ENCODE measurements at regions not wholly inside any gene's neighbourhood (a gene's known extent, or its start where the extent isn't known, plus 50 kb on each side); places are given as distances from the start of the nearest gene placed in this dataset.

DNA sequence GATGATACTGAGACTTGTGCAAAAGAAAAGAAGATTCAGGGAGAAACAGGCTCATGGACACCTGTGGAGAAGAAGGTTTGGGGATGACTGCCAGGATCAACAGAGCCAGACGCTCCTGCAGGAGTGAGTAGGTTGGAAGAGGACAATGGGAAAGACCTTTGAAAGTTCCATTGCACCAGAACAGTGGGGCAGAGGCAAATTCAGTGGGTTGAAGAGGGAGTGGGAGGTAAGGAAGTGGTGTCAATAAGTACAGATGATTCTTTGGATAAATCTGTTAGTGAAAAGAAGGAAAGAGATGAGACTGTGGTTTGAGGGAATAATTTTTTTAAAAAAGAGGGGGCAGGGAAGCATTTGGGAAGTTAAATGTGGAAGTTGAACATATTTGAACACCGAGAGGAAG, 212.8 kb downstream of the SOX9 start:
- 60 to 64% (median 64%) methylated on average over 2 of the region's 2 CpGs for WGBS, 3 donors
- H3K27ac ChIP-seq: no peak overlapping the region
- intact Hi-C loops (cut with DNase I): no loop called here

DNA sequence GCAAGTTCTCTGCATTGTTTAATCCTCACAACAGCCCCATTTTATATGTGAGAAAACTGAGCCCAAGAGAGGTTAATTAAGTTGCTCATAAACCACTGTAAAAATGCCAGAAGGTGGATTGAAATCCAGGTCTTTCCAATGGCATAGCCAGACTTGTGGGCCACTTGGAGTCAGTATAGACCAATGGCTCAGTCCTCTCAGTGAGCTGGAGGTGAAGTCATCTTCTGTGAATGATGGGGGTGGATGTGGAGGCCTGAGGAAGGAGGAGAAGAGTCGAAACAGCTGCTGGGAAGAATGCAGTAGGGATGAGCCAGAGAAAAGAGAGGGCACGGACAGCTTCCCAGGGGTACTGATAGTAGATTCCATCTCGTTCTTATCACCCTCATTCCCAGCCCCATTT, 213.4 kb downstream of the SOX9 start:
- TF ChIP-seq, protein P1, sequence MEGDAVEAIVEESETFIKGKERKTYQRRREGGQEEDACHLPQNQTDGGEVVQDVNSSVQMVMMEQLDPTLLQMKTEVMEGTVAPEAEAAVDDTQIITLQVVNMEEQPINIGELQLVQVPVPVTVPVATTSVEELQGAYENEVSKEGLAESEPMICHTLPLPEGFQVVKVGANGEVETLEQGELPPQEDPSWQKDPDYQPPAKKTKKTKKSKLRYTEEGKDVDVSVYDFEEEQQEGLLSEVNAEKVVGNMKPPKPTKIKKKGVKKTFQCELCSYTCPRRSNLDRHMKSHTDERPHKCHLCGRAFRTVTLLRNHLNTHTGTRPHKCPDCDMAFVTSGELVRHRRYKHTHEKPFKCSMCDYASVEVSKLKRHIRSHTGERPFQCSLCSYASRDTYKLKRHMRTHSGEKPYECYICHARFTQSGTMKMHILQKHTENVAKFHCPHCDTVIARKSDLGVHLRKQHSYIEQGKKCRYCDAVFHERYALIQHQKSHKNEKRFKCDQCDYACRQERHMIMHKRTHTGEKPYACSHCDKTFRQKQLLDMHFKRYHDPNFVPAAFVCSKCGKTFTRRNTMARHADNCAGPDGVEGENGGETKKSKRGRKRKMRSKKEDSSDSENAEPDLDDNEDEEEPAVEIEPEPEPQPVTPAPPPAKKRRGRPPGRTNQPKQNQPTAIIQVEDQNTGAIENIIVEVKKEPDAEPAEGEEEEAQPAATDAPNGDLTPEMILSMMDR (IDR thresholded peaks at IDR 0.05): no peak
- TF ChIP-seq EP300 (IDR thresholded peaks at IDR 0.05) (no peak), POLR2A (IDR thresholded peaks at IDR 0.05) (no peak)
- no peak for DNase-seq
- Histone ChIP-seq H3K27ac (no peak overlapping the region), H3K27me3 (no peaks in the 10 kb centered on the region), H3K4me3 (no peak overlapping the region), H3K9me3 (no peaks in the 10 kb centered on the region), H3K36me3 (no peaks in the 10 kb centered on the region), H3K4me1 (ENCODE audit: insufficient read depth) (no peaks in the 10 kb centered on the region)
- 36 to 41% (median 39%) methylated on average over 3 of the region's 3 CpGs for WGBS, 3 donors
- intact Hi-C loops (cut with DNase I): no loop called here

More for the DNA sequence above, 212.8 kb downstream of the SOX9 start:
- TF ChIP-seq POLR2A (IDR thresholded peaks at IDR 0.05): no peak
- TF ChIP-seq, protein P1 (IDR thresholded peaks at IDR 0.05): no peak
- no peak for TF ChIP-seq EP300 (IDR thresholded peaks at IDR 0.05)
- Histone ChIP-seq H3K36me3 (no peaks in the 10 kb centered on the region), H3K9me3 (no peaks in the 10 kb centered on the region), H3K4me1 (ENCODE audit: insufficient read depth) (no peaks in the 10 kb centered on the region), H3K4me3 (no peak overlapping the region), H3K27me3 (no peaks in the 10 kb centered on the region)
- DNase-seq: no peak

DNA sequence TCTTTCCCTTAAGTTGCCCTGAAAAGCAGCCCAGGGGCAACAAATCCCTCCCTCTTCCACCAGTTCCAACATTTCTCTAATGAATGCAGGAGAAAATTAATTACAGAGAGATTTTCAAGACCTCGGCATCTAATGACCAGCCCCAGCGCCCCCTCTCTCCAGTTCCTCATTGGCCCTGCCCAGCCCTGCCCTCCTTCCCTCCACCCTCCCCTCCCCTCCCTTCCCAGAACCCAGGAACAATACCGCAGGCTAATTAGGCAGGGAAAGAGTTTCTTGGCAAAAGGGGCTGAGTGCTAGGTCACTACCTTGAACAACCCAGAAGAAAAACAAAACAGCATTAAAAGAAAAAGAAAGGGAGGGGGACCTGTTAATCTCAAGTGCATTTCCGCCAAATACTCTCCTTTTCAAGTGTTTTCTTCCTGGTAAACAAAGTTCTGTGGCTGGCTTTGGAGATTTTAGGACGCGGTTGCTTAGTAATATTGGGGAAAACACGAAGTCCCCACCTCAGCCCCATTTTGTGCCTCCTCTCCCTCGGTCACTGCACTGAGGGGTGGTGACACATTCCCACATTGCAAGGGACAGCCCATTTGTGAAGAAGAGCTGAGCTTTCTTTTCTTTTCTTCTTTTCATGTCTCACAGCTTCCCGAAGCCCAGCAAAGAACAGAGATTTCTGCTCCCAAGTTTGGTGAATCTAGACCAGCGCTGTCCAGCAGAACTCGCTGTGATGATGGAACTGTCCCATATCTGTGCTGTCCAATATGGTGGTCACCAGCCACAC, 215.4 kb downstream of the SOX9 start:
- Histone ChIP-seq H3K27ac (no peak overlapping the region), H3K27me3 (no peaks in the 10 kb centered on the region), H3K36me3 (no peaks in the 10 kb centered on the region), H3K9me3 (no peaks in the 10 kb centered on the region), H3K4me1 (ENCODE audit: insufficient read depth) (no peaks in the 10 kb centered on the region), H3K4me3 (no peak overlapping the region)
- 28 to 42% (median 31%) methylated on average over 11 of the region's 11 CpGs for WGBS, 3 donors
- TF ChIP-seq, protein P1 (IDR thresholded peaks at IDR 0.05): no peak
- TF ChIP-seq EP300 (IDR thresholded peaks at IDR 0.05) (no peak), POLR2A (IDR thresholded peaks at IDR 0.05) (no peak)
- intact Hi-C loops (cut with DNase I): no loop called here
- DNase-seq: no peak

GRCh38 chr17:72336804-72337070, 215.9 kb downstream of the SOX9 start:
- Histone ChIP-seq H3K27ac (no peak overlapping the region), H3K4me3 (no peak overlapping the region), H3K4me1 (ENCODE audit: insufficient read depth) (no peaks in the 10 kb centered on the region), H3K36me3 (no peaks in the 10 kb centered on the region), H3K27me3 (no peaks in the 10 kb centered on the region), H3K9me3 (no peaks in the 10 kb centered on the region)
- DNase-seq: no peak
- intact Hi-C loops (cut with DNase I): no loop called here
- 79 to 93% (median 83%) methylated on average over 1 of the region's 1 CpG for WGBS, 3 donors
- no peak for TF ChIP-seq POLR2A (IDR thresholded peaks at IDR 0.05)

GRCh38 chr17:72338304-72338703, 217.5 kb downstream of the SOX9 start:
- Histone ChIP-seq H3K4me1 (ENCODE audit: insufficient read depth) (no peaks in the 10 kb centered on the region), H3K27me3 (no peaks in the 10 kb centered on the region), H3K27ac (no peak overlapping the region), H3K9me3 (no peaks in the 10 kb centered on the region), H3K36me3 (no peaks in the 10 kb centered on the region), H3K4me3 (no peak overlapping the region)
- intact Hi-C loops (cut with DNase I): no loop called here
- 27 to 46% (median 38%) methylated on average over 2 of the region's 2 CpGs for WGBS, 3 donors
- no peak for DNase-seq
- TF ChIP-seq EP300 (IDR thresholded peaks at IDR 0.05): no peak
- no peak for TF ChIP-seq POLR2A (IDR thresholded peaks at IDR 0.05)
- TF ChIP-seq, protein P1 (IDR thresholded peaks at IDR 0.05): no peak

All from ovary (tissue), 7 donors.